Glomerular visceral epithelial cell (primary cell): ENCODE measurements at regions not wholly inside any gene's neighbourhood (a gene's known extent, or its start where the extent isn't known, plus 50 kb on each side); places are given as distances from the start of the nearest gene placed in this dataset.
"Not testable (repeated sequence)": the region's sequence is repeated elsewhere in the genome, so short reads cannot be mapped to it uniquely, and the experiment has no call there.

Experiments
- DNase-seq: peaks from one replicate; pipeline ENCODE4 v3.0.0-alpha.2; 2016; ENCODE audit errors: extremely low spot score

GRCh38 chr1:65584399-65584798, 163.9 kb downstream of the LEPR start:
- DNase-seq, result no peak

- DNase-seq, result no peak
Measured at GRCh38 chr1:65590279-65590678, 169.8 kb downstream of the LEPR start.

GRCh38 chr1:65593516-65593915, 173.0 kb downstream of the LEPR start:
- no peak for DNase-seq

DNA sequence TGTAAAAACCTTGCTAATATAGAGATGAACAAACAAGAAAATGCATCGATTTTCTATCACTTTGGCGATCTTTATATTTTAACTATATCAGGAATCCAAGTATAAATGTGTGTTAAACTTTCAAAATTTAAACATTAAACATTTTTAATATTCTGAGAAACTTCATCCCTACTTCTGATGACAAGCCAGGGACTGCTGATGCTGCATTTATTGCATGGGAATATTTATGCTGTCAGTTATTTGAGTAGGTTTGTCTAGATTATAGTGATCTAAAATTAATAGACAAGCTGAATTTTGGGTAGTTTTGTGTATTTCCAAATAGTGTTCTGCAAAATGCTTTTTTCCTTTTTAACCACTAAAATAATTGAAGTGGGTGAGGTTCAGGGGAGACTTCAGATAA, 175.3 kb downstream of the LEPR start:
- no peak for DNase-seq

GRCh38 chr1:65596768-65597167, 176.3 kb downstream of the LEPR start:
- DNase-seq, result no peak

GRCh38 chr1:65605621-65606020, 185.2 kb downstream of the LEPR start:
- no peak for DNase-seq

- DNase-seq, result no peak
Measured at GRCh38 chr1:65606426-65606825, 186.0 kb downstream of the LEPR start.

DNA sequence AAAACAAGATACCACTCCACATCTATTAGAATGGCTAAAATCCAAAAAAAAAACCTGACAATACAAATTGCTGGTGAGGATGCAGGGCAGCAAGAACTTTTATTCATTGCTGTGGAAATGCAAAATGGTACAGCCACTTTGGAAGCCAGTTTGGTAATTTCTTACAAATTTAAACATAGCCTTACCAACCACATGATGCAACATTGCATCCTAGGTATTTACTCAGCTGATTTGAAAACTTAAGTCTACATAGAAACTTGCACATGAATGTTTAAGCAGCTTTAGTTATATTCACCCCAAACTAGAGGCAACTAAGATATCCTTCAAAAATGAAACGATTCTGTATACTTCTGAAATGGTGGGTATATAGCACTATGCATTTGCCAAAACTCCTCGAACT, 178.8 kb upstream of the PDE4B start:
- DNase-seq, result no peak

DNA sequence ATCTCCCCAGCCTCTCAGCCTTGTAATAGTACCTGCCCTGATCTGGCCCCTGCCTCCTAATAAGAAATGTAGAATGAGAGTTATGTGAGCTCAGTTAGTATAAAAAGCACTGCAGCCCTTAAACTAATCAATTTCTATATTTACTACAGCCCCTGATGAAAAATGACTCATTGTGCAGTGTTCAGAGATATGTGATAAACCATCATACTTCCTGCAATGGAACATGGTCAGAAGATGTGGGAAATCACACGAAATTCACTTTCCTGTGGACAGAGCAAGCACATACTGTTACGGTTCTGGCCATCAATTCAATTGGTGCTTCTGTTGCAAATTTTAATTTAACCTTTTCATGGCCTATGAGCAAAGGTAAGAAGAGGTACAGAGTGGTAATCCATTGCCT, 176.8 kb upstream of the PDE4B start:
- DNase-seq, result no peak

DNA sequence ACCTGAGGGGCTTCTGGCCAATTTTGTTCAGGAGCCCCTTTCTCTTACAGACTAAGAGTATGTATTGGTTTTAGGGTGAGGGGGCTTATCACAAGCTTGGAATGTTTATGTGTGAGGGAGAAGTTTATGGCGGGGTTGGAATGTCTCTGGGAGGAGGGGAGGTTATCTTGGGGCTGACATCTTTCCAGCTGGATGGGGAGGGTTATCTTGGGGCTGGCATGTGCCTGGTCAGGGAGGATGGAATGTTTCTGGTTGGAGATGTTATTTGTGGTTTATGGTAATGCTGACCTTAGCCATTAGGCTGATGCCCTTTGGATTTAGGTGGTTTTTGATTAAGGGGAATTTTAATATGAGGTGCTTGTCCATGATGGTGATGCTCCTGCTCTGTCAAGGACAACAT, 171.0 kb upstream of the PDE4B start:
- not testable (repeated sequence) for DNase-seq

GRCh38 chr1:65623895-65624294, 168.8 kb upstream of the PDE4B start:
- no peak for DNase-seq

DNA sequence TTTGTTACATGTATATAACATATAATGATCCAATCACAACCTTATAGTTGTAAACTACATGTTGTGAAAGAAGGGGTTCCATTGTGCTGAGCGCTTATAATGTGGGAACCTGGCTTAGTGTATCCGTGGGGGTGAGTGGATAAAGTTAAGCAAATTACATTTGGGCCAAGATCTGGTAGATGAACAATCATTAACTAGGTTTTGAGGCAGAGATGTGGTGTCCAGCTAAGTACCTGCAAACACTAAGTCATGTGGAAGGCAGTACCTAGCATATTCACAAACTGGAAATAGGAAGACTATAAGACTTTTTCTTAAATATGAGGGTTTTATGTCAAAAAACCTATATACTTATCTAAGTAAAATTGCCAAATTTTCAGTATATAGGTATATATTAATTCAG, 167.2 kb upstream of the PDE4B start:
- DNase-seq, result no peak

DNA sequence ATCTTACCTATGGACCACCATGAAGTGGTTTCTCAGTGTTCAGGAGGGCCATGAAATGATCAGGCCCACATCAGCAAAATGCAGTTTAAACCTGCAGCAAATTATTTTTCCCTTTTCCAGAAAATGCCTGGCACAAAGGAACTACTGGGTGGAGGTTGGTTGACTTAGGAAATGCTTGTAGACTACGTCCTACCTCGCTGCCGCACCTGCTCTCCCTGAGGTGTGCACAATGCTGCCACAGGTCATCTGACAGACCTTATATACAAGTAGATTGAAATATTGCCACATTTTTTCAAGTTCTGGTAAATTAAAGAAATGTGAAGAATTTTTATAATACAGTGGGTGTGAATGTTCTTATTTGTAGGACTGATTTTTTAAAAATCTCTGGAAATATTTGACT, 166.7 kb upstream of the PDE4B start:
- DNase-seq, result no peak

GRCh38 chr1:65629788-65630187, 162.9 kb upstream of the PDE4B start:
- no peak for DNase-seq

- no peak for DNase-seq
Measured at GRCh38 chr1:65630855-65631254, 161.8 kb upstream of the PDE4B start.

DNA sequence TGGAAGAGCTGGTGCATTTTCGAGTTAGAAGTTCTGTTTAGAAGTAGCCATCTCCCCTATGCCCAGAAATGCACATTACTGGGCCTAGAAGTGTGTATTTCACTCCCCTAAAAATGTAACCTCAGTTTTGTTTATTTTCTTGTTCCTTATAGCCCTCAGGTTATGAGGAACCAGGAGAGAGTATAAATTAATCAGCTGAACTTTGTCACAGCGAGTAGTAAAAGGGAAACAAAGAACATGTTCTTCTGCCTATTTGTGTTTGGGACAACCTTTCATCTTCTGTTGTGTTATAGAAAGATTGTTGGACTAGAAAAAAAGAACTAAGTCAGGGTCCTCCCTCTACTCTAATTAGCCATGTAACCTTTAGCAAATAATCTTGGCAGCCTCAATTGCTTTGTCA, 160.5 kb upstream of the PDE4B start:
- no peak for DNase-seq

DNA sequence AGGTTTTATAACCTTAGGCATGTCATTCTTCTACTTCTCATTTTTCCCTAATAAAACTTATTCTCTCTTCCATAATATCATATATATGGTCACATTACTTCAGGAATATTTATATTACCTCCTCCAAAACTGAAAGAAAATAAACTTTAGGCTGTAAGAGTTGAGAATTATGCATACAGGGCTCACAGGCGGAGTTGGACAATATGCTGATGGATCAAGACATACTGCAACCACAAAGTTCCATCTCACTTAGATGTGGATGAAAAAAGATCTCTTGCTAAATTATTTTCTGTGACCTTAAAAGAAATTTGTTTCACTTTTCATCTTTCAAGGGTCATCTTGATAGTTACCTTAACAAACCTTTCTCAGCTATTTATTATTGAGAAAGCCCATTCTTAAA, 152.6 kb upstream of the PDE4B start:
- no peak for DNase-seq

GRCh38 chr1:65649185-65649584, 143.5 kb upstream of the PDE4B start:
- not testable (repeated sequence) for DNase-seq

- DNase-seq, result no peak
Measured at GRCh38 chr1:65650682-65651081, 142.0 kb upstream of the PDE4B start.

- not testable (repeated sequence) for DNase-seq
Measured at GRCh38 chr1:65654526-65654925, 138.2 kb upstream of the PDE4B start.

DNA sequence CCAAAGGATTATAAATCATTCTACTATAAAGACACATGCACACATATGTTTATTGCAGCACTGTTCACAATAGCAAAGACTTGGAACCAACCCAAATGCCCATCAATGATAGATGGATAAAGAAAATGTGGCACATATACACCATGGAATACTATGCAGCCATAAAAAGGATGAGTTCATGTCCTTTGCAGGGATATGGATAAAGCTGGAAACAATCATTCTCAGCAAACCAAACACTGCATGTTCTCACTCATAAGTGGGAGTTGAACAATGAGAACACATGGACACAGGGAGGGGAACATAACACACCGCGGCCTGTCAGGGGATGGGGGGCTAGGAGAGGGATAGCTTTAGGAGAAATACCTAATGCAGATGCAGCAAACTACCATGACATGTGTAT, 135.1 kb upstream of the PDE4B start:
- not testable (repeated sequence) for DNase-seq

DNA sequence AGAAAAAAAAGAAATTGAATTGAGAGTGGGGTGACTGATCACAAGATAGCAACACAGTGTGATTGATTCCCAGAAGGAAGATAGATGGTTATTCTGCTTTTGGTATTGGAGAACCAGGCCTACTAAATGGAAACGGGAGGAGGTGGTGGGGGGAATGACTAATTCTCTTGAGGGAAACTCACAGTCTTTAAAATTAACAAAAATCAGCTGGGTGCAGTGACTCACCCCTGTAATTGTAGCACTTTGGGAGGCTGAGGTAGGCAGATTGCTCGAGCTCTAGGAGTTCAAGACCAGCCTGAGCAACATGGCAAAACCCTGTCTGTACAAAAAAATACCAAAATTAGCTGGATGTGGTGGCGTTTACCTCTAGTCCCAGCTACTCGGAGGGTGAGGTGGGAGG, 134.6 kb upstream of the PDE4B start:
- no peak for DNase-seq

- DNase-seq, result peak; percentile 8
Measured at GRCh38 chr1:65668368-65668767, 124.3 kb upstream of the PDE4B start.

GRCh38 chr1:65670518-65670917, 122.2 kb upstream of the PDE4B start:
- no peak for DNase-seq

DNA sequence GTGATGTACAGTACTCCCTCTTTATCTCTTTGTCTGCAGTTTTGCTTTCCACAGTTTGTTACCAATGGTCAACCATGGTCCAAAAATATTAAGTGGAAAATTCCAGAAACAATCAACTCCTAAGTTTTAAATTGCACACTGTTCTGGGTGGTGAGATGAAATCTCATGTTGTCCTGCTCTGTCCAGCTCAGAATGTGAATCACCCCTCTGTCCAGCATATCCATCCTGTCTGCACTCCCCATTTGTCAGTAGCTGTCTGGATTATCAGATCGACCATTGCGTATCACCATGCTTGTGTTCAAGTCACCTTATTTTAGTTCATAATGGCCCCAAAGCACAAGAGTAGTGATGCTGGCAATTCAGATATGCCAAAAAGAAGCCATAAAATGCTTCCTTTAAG, 118.2 kb upstream of the PDE4B start:
- no peak for DNase-seq
